ENCODE measurements at regions not wholly inside any gene's neighbourhood (a gene's known extent, or its start where the extent isn't known, plus 50 kb on each side); places are given as distances from the start of the nearest gene placed in this dataset.

DNA sequence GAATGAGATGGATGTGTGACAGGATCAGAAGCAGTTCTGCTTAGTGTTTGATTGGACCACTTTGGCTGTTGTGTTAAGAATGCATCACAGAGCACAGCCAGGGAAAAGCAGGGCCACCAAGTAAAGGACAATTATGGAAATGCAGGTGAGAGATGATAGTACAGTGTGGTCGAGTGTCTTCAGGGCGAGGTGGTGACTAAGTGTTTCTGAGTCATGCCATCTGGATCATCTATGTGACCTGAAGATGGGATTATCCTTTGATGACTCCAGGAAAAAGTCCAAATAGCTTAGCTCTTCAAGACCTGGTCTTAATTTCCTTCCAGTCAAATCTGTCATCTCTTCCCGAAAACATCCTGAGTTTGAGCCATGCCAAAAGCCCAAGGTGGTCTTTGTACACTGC, 523.2 kb upstream of the IGFBP3 start:
- TF ChIP-seq, protein P1, sequence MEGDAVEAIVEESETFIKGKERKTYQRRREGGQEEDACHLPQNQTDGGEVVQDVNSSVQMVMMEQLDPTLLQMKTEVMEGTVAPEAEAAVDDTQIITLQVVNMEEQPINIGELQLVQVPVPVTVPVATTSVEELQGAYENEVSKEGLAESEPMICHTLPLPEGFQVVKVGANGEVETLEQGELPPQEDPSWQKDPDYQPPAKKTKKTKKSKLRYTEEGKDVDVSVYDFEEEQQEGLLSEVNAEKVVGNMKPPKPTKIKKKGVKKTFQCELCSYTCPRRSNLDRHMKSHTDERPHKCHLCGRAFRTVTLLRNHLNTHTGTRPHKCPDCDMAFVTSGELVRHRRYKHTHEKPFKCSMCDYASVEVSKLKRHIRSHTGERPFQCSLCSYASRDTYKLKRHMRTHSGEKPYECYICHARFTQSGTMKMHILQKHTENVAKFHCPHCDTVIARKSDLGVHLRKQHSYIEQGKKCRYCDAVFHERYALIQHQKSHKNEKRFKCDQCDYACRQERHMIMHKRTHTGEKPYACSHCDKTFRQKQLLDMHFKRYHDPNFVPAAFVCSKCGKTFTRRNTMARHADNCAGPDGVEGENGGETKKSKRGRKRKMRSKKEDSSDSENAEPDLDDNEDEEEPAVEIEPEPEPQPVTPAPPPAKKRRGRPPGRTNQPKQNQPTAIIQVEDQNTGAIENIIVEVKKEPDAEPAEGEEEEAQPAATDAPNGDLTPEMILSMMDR (IDR thresholded peaks at IDR 0.05; ENCODE audit: low read depth, low read length, missing control alignments), result no peak
- peak; percentile 30 for DNase-seq (ENCODE audit: extremely low read depth, low read depth)
- H3K4me3 ChIP-seq (replicated peaks; ENCODE audit: low read depth, low read length), result no peak overlapping the region

DNA sequence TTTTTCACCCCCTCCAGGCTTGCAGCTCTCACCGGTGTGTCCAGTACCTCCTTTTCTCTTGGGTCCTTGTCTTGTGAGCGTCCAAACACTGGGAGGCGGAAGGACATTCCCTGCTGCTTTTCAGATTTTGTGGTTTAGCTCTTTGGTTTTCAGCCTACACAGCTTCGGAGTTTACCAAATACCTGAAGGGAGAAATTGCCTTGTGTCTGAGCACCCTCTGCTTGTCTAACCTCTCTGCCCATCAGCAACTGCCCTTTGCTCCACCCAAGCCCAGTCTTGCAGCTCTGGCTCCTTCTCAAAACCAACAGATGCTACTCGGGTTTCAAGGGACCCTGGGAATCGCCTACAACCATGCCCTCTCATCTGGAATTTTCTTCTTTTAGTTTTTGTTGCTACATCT, 519.1 kb upstream of the IGFBP3 start:
- TF ChIP-seq, protein P1 (IDR thresholded peaks at IDR 0.05; ENCODE audit: low read depth, low read length, missing control alignments), result no peak
- no peak overlapping the region for H3K4me3 ChIP-seq (replicated peaks; ENCODE audit: low read depth, low read length)
- DNase-seq (ENCODE audit: extremely low read depth, low read depth), result no peak

DNA sequence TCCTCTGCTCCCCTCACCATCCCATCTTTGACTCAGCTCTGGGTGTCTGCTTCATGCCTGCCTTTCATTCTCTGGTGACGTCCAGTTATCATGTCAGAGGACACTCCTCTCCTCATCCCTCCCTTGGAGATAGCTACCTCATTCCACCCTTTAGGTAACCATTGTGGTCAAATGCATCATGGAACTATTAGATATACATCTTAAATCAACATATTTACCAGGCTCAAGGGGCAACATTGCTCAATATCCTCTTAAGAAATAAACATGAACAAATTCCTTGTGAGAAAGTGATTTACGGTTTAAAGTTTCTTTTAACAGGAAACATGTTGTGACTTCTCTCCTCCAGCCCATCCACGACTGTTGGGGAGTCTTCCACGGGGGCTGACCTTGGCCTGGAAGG, 511.6 kb upstream of the IGFBP3 start:
- no peak overlapping the region for H3K4me3 ChIP-seq (replicated peaks; ENCODE audit: low read depth, low read length)
- DNase-seq (ENCODE audit: extremely low read depth, low read depth), result peak; percentile 42
- TF ChIP-seq, protein P1 (IDR thresholded peaks at IDR 0.05; ENCODE audit: low read depth, low read length, missing control alignments), result no peak

DNA sequence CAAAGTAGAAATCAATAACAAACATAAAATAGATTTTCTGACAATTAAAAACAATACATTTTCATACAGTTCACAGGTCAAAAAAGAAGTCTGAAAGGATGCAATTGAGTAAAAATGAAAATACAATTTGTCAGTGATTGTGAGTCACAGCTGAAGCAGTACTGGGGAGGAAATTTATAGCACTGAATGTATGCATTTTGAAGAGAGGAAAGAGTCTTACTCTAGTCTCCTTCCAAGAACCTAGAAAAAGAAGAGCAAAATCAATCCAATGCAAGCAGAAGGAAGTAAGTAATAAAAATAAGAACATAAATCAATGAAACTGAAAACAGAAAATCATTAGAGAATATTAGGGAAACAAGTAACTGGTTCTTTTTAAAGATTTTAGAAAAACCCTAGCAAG, 507.2 kb upstream of the IGFBP3 start:
- H3K4me3 ChIP-seq (replicated peaks; ENCODE audit: low read depth, low read length), result no peak overlapping the region
- TF ChIP-seq, protein P1 (IDR thresholded peaks at IDR 0.05; ENCODE audit: low read depth, low read length, missing control alignments), result no peak

DNA sequence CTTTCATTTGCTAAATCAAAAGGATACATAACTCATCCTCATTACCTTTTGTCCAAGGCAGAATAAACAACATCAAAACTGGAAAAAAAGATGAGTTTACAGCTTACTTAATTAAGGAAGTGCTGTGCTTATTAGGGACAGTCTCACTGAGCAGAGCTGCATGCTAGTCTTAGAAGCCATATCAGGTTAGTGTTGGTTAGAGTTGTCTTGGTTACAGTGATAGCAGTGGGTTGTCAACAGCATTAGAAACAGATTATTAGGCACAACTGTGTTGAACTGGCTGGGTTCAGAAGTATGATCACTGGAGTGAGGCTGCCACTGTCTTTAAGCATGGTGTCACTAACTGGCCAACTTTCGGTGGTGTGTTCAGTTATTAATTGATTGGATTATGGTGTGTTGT, 503.9 kb upstream of the IGFBP3 start:
- no peak for DNase-seq (ENCODE audit: extremely low read depth, low read depth)
- TF ChIP-seq, protein P1 (IDR thresholded peaks at IDR 0.05; ENCODE audit: low read depth, low read length, missing control alignments), result no peak
- H3K4me3 ChIP-seq (replicated peaks; ENCODE audit: low read depth, low read length), result no peak overlapping the region

More for the DNA sequence above, 507.2 kb upstream of the IGFBP3 start:
- no peak for DNase-seq (ENCODE audit: extremely low read depth, low read depth)

DNA sequence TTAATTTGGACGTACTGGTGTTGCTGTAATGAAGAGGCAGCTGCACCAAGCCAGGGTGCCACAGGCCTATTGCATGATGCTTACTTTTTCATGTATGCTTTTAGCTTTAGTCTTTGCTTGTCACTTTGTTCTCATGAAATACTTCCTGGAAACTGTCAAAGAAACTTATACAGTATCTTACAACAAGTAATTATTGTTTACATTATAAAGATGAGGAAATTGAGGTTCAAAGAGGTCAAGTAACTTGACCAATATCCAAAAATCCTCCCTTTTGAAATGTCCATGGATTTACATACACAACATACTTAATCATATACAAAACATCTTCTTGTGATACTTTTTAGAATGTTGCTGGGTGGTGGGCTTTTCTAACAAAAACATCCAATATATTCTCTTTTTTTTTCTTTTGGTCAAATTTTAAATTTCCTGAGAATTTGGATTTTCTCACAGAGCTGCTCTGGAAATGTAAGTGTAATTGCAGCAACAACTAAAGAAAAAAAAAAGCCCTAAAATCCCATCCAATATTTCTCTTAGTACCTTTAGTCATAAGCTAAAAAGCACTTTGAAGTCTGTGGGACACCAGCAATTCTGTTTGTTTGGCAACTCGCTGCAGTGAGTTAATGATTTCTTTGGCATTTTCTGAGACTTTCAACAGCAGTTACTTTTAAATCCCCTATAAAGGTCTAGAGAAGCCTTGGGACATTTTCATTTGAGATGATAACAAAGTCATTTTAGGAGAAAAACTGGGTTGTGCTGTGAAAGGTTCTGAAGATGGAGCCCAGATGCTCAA, 500.6 kb upstream of the IGFBP3 start:
- TF ChIP-seq, protein P1 (IDR thresholded peaks at IDR 0.05; ENCODE audit: low read depth, low read length, missing control alignments), result no peak
- DNase-seq (ENCODE audit: extremely low read depth, low read depth), result no peak
- no peak overlapping the region for H3K4me3 ChIP-seq (replicated peaks; ENCODE audit: low read depth, low read length)

DNA sequence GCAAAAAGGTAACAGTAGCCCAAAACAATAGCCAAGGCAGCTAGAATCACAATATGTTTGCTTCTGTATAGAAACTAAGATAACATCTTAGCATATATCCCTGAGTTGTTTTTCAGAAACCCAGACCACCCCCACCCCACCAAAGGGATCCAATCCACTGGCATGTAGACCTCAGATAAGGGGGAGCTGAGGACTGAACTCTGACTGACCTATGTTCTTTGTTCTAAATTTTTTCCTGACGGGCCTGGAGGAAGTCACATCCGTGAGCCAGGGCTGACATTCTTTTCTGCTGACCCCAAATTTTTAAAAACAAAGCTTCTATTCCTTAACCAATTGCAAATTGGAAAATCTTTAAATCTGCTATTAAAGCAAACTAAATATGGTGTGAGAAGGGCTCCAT, 493.9 kb upstream of the IGFBP3 start:
- DNase-seq (ENCODE audit: extremely low read depth, low read depth), result no peak
- TF ChIP-seq, protein P1 (IDR thresholded peaks at IDR 0.05; ENCODE audit: low read depth, low read length, missing control alignments), result no peak

More for the DNA sequence above, 493.9 kb upstream of the IGFBP3 start:
- H3K4me3 ChIP-seq (replicated peaks; ENCODE audit: low read depth, low read length), result no peak overlapping the region

Data from HFF-Myc (cell line).